Superior temporal gyrus (tissue), 1 donor: ENCODE measurements at regions not wholly inside any gene's neighbourhood (a gene's known extent, or its start where the extent isn't known, plus 50 kb on each side); places are given as distances from the start of the nearest gene placed in this dataset.

ENCODE experiments used
- DNase-seq: peaks from one replicate; pipeline ENCODE4 v3.0.0-alpha.2; 2016; ENCODE audit errors: extremely low spot score

- no peak for DNase-seq
These were observed 210.4 kb upstream of the ELAC2 start for GRCh38 chr17:13228225-13228624.

- DNase-seq = no peak
These were observed 205.1 kb upstream of the ELAC2 start for GRCh38 chr17:13222975-13223374.

GRCh38 chr17:13212860-13213259 is 195.0 kb upstream of the ELAC2 start:
- no peak for DNase-seq

GRCh38 chr17:13209081-13209480 is 191.3 kb upstream of the ELAC2 start:
- DNase-seq = no peak

GRCh38 chr17:13204607-13205237 is 186.9 kb upstream of the ELAC2 start:
- DNase-seq = no peak

GRCh38 chr17:13202835-13203234 is 185.0 kb upstream of the ELAC2 start:
- no peak for DNase-seq

GRCh38 chr17:13200671-13201070 is 182.8 kb upstream of the ELAC2 start:
- no peak for DNase-seq

- DNase-seq = no peak
These were observed 181.6 kb upstream of the ELAC2 start for GRCh38 chr17:13199425-13199824.

- DNase-seq = no peak
These were observed 179.8 kb upstream of the ELAC2 start for GRCh38 chr17:13197586-13197985.

GRCh38 chr17:13194887-13195286 is 177.1 kb upstream of the ELAC2 start:
- DNase-seq = no peak

GRCh38 chr17:13182854-13183253 is 165.0 kb upstream of the ELAC2 start:
- no peak for DNase-seq

- no peak for DNase-seq
These were observed 164.6 kb upstream of the ELAC2 start for GRCh38 chr17:13182450-13182849.

- no peak for DNase-seq
These were observed 163.9 kb upstream of the ELAC2 start for GRCh38 chr17:13181683-13182082.

- DNase-seq = no peak
These were observed 158.6 kb upstream of the ELAC2 start for GRCh38 chr17:13176436-13176835.

GRCh38 chr17:13171790-13172189 is 154.0 kb upstream of the ELAC2 start:
- DNase-seq = no peak

- no peak for DNase-seq
These were observed 144.5 kb upstream of the ELAC2 start for GRCh38 chr17:13162361-13162760.

- DNase-seq = no peak
These were observed 143.0 kb upstream of the ELAC2 start for GRCh38 chr17:13160790-13161189.

GRCh38 chr17:13160296-13160695 is 142.5 kb upstream of the ELAC2 start:
- no peak for DNase-seq

- no peak for DNase-seq
These were observed 140.8 kb upstream of the ELAC2 start for GRCh38 chr17:13158494-13159240.

- no peak for DNase-seq
These were observed 139.8 kb upstream of the ELAC2 start for GRCh38 chr17:13157656-13158055.

- no peak for DNase-seq
These were observed 137.1 kb upstream of the ELAC2 start for GRCh38 chr17:13154930-13155329.

GRCh38 chr17:13154398-13154797 is 136.6 kb upstream of the ELAC2 start:
- DNase-seq = no peak

GRCh38 chr17:13153036-13153435 is 135.2 kb upstream of the ELAC2 start:
- no peak for DNase-seq

GRCh38 chr17:13152501-13152900 is 134.7 kb upstream of the ELAC2 start:
- DNase-seq = no peak
